Hepatocyte (in vitro differentiated cells): ENCODE measurements at regions not wholly inside any gene's neighbourhood (a gene's known extent, or its start where the extent isn't known, plus 50 kb on each side); places are given as distances from the start of the nearest gene placed in this dataset.

Source experiments
- CTCF ChIP-seq: fragments of 200-600 bp; sonication (generic); IDR thresholded peaks from 2 replicates; pipeline ENCODE4 v1.5.1; 2016; ENCODE audit warnings: antibody characterized with exemption, mild to moderate bottlenecking; ENCODE audit not compliant: poor library complexity
- EZH2 ChIP-seq: fragments of 200-600 bp; sonication (generic); IDR thresholded peaks from 2 replicates; pipeline ENCODE4 v1.6.1; 2016; ENCODE audit warnings: antibody characterized with exemption, mild to moderate bottlenecking, borderline replicate concordance
- EZH2phosphoT487 ChIP-seq: fragments of 200-600 bp; sonication (generic); IDR thresholded peaks from one replicate; pipeline ENCODE4 v1.6.1; 2018; ENCODE audit warnings: antibody characterized with exemption, mild to moderate bottlenecking, low read depth, moderate library complexity; ENCODE audit not compliant: unreplicated experiment, severe bottlenecking

DNA sequence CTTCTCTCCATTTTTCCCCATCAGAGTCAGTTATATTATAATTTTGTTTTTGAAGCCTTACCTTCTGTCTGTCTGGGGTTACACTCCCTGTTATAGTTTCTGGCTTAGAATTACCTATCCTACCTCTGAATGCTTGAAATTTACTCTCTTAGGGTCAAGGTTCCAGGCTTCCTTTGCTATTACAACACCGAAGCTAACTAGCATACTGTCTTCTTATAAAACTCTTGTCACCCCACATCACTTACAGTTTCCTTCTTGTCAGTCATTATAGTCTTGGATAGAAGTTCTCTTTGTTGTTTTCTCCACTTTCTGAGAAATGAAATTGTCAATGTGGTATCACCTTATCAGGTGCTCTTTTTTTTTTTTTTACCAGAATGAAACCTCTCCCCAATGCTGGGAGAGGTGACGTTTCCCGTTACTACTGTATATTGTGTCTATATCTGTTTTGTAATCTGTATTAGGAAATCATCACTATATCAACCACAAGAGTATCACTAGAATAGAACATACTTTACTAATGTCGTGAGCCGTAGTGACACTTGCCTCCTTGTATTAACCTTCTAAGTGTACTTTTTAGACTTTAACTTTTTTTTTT, 69.2 kb upstream of the PSMA6 start:
- TF ChIP-seq CTCF (no peak), EZH2 (no peak), EZH2phosphoT487 (no peak)
